ENCODE measurements at regions not wholly inside any gene's neighbourhood (a gene's known extent, or its start where the extent isn't known, plus 50 kb on each side); places are given as distances from the start of the nearest gene placed in this dataset.
A peak's percentile ranks its signal among the peaks of the same experiment; 100 is the strongest.

- no peaks in the 10 kb centered on the region for H3K36me3 Mint-ChIP-seq
- no peak for DNase-seq (ENCODE audit: low spot score)
- no peak for ATAC-seq
- TF ChIP-seq, protein P1, sequence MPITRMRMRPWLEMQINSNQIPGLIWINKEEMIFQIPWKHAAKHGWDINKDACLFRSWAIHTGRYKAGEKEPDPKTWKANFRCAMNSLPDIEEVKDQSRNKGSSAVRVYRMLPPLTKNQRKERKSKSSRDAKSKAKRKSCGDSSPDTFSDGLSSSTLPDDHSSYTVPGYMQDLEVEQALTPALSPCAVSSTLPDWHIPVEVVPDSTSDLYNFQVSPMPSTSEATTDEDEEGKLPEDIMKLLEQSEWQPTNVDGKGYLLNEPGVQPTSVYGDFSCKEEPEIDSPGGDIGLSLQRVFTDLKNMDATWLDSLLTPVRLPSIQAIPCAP (CRISPR knock-in tag; IDR thresholded peaks at IDR 0.05), result no peak
- no peak for TF ChIP-seq SOX15 (CRISPR knock-in tag; IDR thresholded peaks at IDR 0.05)
- no peak for TF ChIP-seq ZNF121 (CRISPR knock-in tag; IDR thresholded peaks at IDR 0.05)
- TF ChIP-seq GABPB1 (CRISPR knock-in tag; IDR thresholded peaks at IDR 0.05), result peak; percentile 56
- TF ChIP-seq TEAD4 (CRISPR knock-in tag; IDR thresholded peaks at IDR 0.05), result no peak
- TF ChIP-seq, protein P2, sequence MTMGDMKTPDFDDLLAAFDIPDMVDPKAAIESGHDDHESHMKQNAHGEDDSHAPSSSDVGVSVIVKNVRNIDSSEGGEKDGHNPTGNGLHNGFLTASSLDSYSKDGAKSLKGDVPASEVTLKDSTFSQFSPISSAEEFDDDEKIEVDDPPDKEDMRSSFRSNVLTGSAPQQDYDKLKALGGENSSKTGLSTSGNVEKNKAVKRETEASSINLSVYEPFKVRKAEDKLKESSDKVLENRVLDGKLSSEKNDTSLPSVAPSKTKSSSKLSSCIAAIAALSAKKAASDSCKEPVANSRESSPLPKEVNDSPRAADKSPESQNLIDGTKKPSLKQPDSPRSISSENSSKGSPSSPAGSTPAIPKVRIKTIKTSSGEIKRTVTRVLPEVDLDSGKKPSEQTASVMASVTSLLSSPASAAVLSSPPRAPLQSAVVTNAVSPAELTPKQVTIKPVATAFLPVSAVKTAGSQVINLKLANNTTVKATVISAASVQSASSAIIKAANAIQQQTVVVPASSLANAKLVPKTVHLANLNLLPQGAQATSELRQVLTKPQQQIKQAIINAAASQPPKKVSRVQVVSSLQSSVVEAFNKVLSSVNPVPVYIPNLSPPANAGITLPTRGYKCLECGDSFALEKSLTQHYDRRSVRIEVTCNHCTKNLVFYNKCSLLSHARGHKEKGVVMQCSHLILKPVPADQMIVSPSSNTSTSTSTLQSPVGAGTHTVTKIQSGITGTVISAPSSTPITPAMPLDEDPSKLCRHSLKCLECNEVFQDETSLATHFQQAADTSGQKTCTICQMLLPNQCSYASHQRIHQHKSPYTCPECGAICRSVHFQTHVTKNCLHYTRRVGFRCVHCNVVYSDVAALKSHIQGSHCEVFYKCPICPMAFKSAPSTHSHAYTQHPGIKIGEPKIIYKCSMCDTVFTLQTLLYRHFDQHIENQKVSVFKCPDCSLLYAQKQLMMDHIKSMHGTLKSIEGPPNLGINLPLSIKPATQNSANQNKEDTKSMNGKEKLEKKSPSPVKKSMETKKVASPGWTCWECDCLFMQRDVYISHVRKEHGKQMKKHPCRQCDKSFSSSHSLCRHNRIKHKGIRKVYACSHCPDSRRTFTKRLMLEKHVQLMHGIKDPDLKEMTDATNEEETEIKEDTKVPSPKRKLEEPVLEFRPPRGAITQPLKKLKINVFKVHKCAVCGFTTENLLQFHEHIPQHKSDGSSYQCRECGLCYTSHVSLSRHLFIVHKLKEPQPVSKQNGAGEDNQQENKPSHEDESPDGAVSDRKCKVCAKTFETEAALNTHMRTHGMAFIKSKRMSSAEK (CRISPR knock-in tag; IDR thresholded peaks at IDR 0.05; ENCODE audit: borderline replicate concordance), result no peak
- no peak for TF ChIP-seq PREB (CRISPR knock-in tag; IDR thresholded peaks at IDR 0.05; ENCODE audit: borderline replicate concordance)
- POLR2A ChIA-PET, result no interaction called here
- H3K27me3 Mint-ChIP-seq (ENCODE audit: low read depth), result no peaks in the 10 kb centered on the region
- peaks cover 76% of the 10 kb centered on the region for H3K4me1 Mint-ChIP-seq
- H3K9me3 Mint-ChIP-seq, result no peaks in the 10 kb centered on the region
- H3K4me3 Mint-ChIP-seq, result no peak overlapping the region
- peak overlapping the region; percentile 77 for H3K27ac Mint-ChIP-seq
- CTCF ChIA-PET, result interaction anchor here (0.9 to 4.6 kb wide), 3 partner anchors 43 to 310 kb away, joined by 3 to 45 read pairs (median 8); no protein-coding TSS in a partner anchor
Measured at GRCh38 chr17:77376795-77377709, 236.3 kb downstream of the SEC14L1 start.

DNA sequence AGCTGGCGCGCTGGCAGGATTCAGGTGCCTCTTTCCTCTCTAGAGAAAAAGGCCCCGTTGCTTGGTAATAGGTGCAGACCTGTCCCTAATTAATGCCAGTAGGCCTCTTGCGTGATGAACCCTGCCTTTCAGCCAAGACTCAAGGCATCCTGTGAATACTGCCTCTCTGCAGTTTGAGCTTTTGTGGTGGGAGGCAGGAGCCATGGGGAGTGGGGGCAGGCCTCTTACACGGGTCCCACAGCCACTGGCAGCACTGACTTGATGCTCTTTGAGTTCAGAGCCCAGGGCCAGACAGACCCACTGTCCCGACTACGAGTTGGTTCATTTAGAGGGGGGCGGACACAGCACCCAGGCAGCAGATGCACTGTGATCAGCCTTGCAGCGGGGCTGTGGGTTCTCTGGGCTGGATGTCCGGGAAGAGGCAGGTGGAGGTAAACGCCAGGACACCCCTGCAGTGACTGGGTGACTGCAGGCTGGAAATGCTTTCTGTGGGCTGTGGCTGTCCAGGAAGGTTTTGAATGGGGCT is 237.0 kb downstream of the SEC14L1 start:
- ChIA-PET CTCF (interaction anchor here (1.1 to 4.6 kb wide), 2 partner anchors 23 to 52 kb away, joined by 4 to 45 read pairs; no protein-coding TSS in a partner anchor), POLR2A (no interaction called here)
- H3K4me1 Mint-ChIP-seq, result peaks cover 78% of the 10 kb centered on the region
- DNase-seq (ENCODE audit: low spot score), result no peak
- no peaks in the 10 kb centered on the region for H3K9me3 Mint-ChIP-seq
- peak overlapping the region; percentile 33; the same call in 1 of the 2 replicates for H3K27ac Mint-ChIP-seq
- no peaks in the 10 kb centered on the region for H3K36me3 Mint-ChIP-seq
- H3K27me3 Mint-ChIP-seq (ENCODE audit: low read depth), result no peaks in the 10 kb centered on the region
- no peak for ATAC-seq
- H3K4me3 Mint-ChIP-seq, result no peak overlapping the region
- TF ChIP-seq IRF2 (CRISPR knock-in tag; IDR thresholded peaks at IDR 0.05; ENCODE audit: borderline replicate concordance, low read depth) (no peak), ZBTB21 (CRISPR knock-in tag; IDR thresholded peaks at IDR 0.05; ENCODE audit: borderline replicate concordance) (no peak), ZNF396 (CRISPR knock-in tag; IDR thresholded peaks at IDR 0.05; ENCODE audit: borderline replicate concordance) (no peak), NFE2L1 (CRISPR knock-in tag; IDR thresholded peaks at IDR 0.05) (no peak), MXD4 (CRISPR knock-in tag; IDR thresholded peaks at IDR 0.05; ENCODE audit: borderline replicate concordance) (no peak), NR2C2 (CRISPR knock-in tag; IDR thresholded peaks at IDR 0.05) (no peak), E2F4 (CRISPR knock-in tag; IDR thresholded peaks at IDR 0.05; ENCODE audit: borderline replicate concordance, low read depth) (no peak), FOXK1 (CRISPR knock-in tag; IDR thresholded peaks at IDR 0.05) (no peak), PREB (CRISPR knock-in tag; IDR thresholded peaks at IDR 0.05; ENCODE audit: borderline replicate concordance) (no peak), ZNF671 (CRISPR knock-in tag; IDR thresholded peaks at IDR 0.05) (no peak)
- TF ChIP-seq, protein P2 (CRISPR knock-in tag; IDR thresholded peaks at IDR 0.05; ENCODE audit: borderline replicate concordance), result no peak
- TF ChIP-seq, protein P3, sequence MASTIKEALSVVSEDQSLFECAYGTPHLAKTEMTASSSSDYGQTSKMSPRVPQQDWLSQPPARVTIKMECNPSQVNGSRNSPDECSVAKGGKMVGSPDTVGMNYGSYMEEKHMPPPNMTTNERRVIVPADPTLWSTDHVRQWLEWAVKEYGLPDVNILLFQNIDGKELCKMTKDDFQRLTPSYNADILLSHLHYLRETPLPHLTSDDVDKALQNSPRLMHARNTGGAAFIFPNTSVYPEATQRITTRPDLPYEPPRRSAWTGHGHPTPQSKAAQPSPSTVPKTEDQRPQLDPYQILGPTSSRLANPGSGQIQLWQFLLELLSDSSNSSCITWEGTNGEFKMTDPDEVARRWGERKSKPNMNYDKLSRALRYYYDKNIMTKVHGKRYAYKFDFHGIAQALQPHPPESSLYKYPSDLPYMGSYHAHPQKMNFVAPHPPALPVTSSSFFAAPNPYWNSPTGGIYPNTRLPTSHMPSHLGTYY (CRISPR knock-in tag; IDR thresholded peaks at IDR 0.05), result no peak

All from WTC11 (cell line).